Ovary (tissue), 7 donors: ENCODE measurements at regions not wholly inside any gene's neighbourhood (a gene's known extent, or its start where the extent isn't known, plus 50 kb on each side); places are given as distances from the start of the nearest gene placed in this dataset.

Experiments
- DNase-seq, 5 donors: peaks; one replicate each; pipeline ENCODE4 v3.0.0-alpha.2; 2019 to 2020
- H3K27ac ChIP-seq, 2 donors: fragments of 200-600 bp; one replicate each; pipeline versions ENCODE4 v1.5.1 to v1.8.0; 2019 to 2022
- H3K27me3 ChIP-seq: fragments of 200-600 bp; one replicate; pipeline ENCODE4 v1.8.0; 2022
- H3K36me3 ChIP-seq: fragments of 200-600 bp; sonication (generic); one replicate; pipeline ENCODE4 v1.5.1; 2019
- H3K4me1 ChIP-seq: one replicate; pipeline ENCODE4 v1.8.1; 2013; ENCODE audit warnings: mild to moderate bottlenecking, moderate library complexity; ENCODE audit not compliant: insufficient read depth
- H3K4me3 ChIP-seq: fragments of 200-600 bp; sonication (generic); one replicate; pipeline ENCODE4 v1.5.1; 2017
- H3K9me3 ChIP-seq, 2 donors: fragments of 200-600 bp in 1 of 2; sonication (generic) in 1 of 2; one replicate each; pipeline versions ENCODE4 v1.5.1 to v1.8.1; 2013 to 2019; ENCODE audit warnings: mild to moderate bottlenecking in 1 of 2, moderate library complexity in 1 of 2
- EP300 ChIP-seq: sonication (generic); formaldehyde crosslinking; IDR thresholded peaks from one replicate; pipeline ENCODE4 v1.6.1; 2017; ENCODE audit warnings: antibody characterized with exemption
- POLR2A ChIP-seq: fragments of 450-650 bp; IDR thresholded peaks from one replicate; pipeline ENCODE4 v1.6.1; 2017; ENCODE audit warnings: antibody characterized with exemption, mild to moderate bottlenecking, moderate library complexity
- WGBS, 3 donors: extraction: QIAGEN DNeasy Blood & Tissue Kit in 1 of 3; methylation state at CpG; one replicate each; pipeline versions ENCODE4 v1.1.5 to v1.1.7; 2013 to 2017; 5-methylcytosine and 5-hydroxymethylcytosine counted together
- intact Hi-C, 4 donors: fragments of 100-400 bp; cut with DNase I; formaldehyde crosslinking; loops; one replicate each; pipeline versions ENCODE4 v1.11.0 to v1.15.1; 2022 to 2023
- TF ChIP-seq, protein P1 (sequence below), 3 donors: fragments of 450-650 bp in 2 of 3; fragments of 200-600 bp in 1 of 3; IDR thresholded peaks; one replicate each; pipeline versions ENCODE4 v1.5.1 to v1.8.0; 2016 to 2022; ENCODE audit warnings: antibody characterized with exemption in 3 of 3, mild to moderate bottlenecking in 1 of 3
- donor health status: DM: no; HTN: no; CAD: no; lungs with moderate emphysema.
- donor health status: DM: no; HTN: no; CAD: no.
- donor health status: Bipolar disorder and iron deficiency.
- donor health status: DM: no; HTN: no; CAD: no.
- donor health status: DM: yes; HTN: yes; CAD: no.

DNA sequence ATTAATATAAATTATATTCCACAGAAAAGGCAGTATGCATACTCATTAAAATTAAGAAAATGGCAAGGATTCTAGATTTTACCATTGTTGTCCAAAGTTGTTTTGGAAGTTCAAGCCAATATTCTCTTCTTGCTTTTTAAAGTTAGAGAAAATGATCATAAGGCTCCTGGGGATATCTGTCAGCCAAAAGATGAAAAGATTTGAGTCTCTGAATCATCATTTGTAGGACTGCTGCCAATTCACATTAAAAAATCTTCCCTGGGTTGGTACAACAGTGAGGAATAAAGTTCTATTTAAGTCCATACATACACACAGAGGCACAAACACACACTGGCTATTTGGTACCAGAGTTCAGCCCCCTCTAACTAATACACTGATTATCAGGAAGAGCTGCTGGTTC is 620.1 kb downstream of the COL12A1 start:
- Histone ChIP-seq H3K36me3 (no peaks in the 10 kb centered on the region), H3K4me3 (no peak overlapping the region), H3K9me3 (no peaks in the 10 kb centered on the region), H3K4me1 (no peaks in the 10 kb centered on the region), H3K27me3 (no peaks in the 10 kb centered on the region), H3K27ac (no peak overlapping the region)
- TF ChIP-seq EP300 (no peak), POLR2A (no peak)
- TF ChIP-seq, protein P1, sequence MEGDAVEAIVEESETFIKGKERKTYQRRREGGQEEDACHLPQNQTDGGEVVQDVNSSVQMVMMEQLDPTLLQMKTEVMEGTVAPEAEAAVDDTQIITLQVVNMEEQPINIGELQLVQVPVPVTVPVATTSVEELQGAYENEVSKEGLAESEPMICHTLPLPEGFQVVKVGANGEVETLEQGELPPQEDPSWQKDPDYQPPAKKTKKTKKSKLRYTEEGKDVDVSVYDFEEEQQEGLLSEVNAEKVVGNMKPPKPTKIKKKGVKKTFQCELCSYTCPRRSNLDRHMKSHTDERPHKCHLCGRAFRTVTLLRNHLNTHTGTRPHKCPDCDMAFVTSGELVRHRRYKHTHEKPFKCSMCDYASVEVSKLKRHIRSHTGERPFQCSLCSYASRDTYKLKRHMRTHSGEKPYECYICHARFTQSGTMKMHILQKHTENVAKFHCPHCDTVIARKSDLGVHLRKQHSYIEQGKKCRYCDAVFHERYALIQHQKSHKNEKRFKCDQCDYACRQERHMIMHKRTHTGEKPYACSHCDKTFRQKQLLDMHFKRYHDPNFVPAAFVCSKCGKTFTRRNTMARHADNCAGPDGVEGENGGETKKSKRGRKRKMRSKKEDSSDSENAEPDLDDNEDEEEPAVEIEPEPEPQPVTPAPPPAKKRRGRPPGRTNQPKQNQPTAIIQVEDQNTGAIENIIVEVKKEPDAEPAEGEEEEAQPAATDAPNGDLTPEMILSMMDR (IDR thresholded peaks at IDR 0.05): no peak
- intact Hi-C loops: no loop called here
- DNase-seq: no peak

DNA sequence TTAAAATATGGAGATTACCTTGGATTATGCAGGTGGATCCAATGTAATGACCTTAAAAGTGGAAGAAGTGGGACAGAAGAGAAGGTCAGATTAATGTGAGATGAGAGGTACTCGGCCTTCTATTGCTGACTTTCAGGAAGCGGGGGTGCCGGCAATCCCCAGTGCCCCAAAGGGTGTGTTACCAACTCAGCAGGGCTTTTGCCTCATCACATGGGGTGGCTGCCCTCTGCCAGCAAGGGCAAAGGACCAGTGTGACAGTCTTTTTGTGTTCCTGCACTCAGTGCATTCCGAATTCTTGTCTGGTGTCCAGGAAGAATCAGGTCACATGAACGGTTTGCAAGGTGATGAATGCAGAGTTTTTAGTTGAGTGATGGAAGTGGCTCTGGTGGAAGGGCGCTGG is 624.2 kb downstream of the COL12A1 start:
- Histone ChIP-seq H3K9me3 (no peaks in the 10 kb centered on the region), H3K36me3 (no peaks in the 10 kb centered on the region), H3K4me1 (no peaks in the 10 kb centered on the region), H3K27ac (no peak overlapping the region), H3K4me3 (no peak overlapping the region), H3K27me3 (no peaks in the 10 kb centered on the region)
- no peak for DNase-seq
- 89 to 95% (median 91%) methylated on average over 6 of the region's 6 CpGs for WGBS, 3 donors
- intact Hi-C loops: no loop called here
- TF ChIP-seq POLR2A (no peak), EP300 (no peak)
- TF ChIP-seq, protein P1 (IDR thresholded peaks at IDR 0.05): no peak

DNA sequence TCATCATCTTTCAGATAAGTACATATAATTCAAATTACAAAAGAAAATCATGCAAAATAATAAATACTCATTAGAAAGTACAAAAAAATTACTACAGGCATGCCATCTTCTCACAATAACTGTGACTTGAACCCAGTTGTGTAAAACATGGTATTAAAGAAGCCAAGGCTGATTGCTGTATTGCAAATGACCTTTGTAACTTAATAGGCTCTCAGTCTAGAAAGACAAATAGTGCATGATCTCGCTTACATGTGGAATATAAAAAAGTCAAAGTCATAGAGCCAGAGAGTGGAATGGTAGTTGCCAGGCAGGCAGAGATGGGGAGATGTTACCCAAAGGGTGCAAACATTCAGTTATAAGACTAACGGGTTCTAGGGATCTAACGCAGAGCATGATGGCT is 626.1 kb downstream of the COL12A1 start:
- 94 to 98% (median 94%) methylated on average over 3 of the region's 3 CpGs for WGBS, 3 donors
- intact Hi-C loops: no loop called here
- no peak overlapping the region for H3K27ac ChIP-seq
- H3K4me1 ChIP-seq: no peaks in the 10 kb centered on the region
- no peak for DNase-seq
- H3K4me3 ChIP-seq: no peak overlapping the region
- no peaks in the 10 kb centered on the region for H3K9me3 ChIP-seq
- no peaks in the 10 kb centered on the region for H3K36me3 ChIP-seq
- TF ChIP-seq, protein P1 (IDR thresholded peaks at IDR 0.05): no peak
- TF ChIP-seq EP300: no peak
- no peak for TF ChIP-seq POLR2A
- no peaks in the 10 kb centered on the region for H3K27me3 ChIP-seq

DNA sequence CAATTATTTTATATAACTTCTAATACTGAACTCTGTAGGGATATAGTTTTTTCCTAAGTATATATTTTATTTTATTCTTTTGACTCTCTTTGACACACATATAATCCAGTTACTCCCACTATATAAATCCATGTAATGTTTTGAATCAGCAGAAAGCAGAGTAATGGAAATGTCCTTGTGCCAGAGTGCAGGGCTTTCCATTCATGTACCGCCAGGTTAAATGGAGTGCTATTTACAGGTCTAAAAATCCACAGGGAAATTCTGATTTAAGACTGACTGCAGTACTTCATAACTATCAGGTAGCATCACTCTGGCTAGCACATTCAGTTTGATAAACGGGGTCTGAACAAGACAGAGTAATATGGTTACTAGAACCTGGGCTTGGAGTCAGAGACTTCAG is 626.8 kb downstream of the COL12A1 start:
- Histone ChIP-seq H3K9me3 (no peaks in the 10 kb centered on the region), H3K36me3 (no peaks in the 10 kb centered on the region), H3K4me1 (no peaks in the 10 kb centered on the region), H3K27ac (no peak overlapping the region), H3K4me3 (no peak overlapping the region), H3K27me3 (no peaks in the 10 kb centered on the region)
- TF ChIP-seq POLR2A (no peak), EP300 (no peak)
- TF ChIP-seq, protein P1 (IDR thresholded peaks at IDR 0.05): no peak
- intact Hi-C loops: no loop called here
- WGBS, 3 donors: 82 to 91% (median 87%) methylated on average over 2 of the region's 2 CpGs
- no peak for DNase-seq

DNA sequence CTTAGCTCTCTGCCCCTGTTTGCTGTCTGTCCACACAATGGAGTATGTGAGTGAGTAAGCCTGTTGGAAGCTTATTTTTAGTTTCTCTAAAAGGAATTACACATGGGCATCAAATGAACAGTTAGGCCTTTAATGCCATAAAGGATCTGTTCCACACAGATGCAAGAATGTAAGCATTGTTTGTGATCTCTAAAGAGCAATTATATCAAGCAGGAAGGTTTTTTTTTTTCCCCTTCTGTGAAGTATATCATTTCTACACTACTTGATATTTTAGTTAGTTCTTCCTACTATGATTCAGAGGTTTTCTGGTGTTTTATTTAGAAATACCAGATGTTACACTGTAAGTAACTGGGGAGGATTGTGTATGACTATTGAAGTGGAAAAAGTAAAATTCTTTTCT is 627.5 kb downstream of the COL12A1 start:
- DNase-seq: no peak
- Histone ChIP-seq H3K27ac (no peak overlapping the region), H3K9me3 (no peaks in the 10 kb centered on the region), H3K4me3 (no peak overlapping the region), H3K36me3 (no peaks in the 10 kb centered on the region), H3K4me1 (no peaks in the 10 kb centered on the region), H3K27me3 (no peaks in the 10 kb centered on the region)
- no peak for TF ChIP-seq POLR2A
- TF ChIP-seq, protein P1 (IDR thresholded peaks at IDR 0.05): no peak
- intact Hi-C loops: no loop called here
